SW480 (cell line): ENCODE measurements at regions not wholly inside any gene's neighbourhood (a gene's known extent, or its start where the extent isn't known, plus 50 kb on each side); places are given as distances from the start of the nearest gene placed in this dataset.
"Not testable (repeated sequence)": the region's sequence is repeated elsewhere in the genome, so short reads cannot be mapped to it uniquely, and the experiment has no call there.

Source experiments
- DNase-seq: peaks from one replicate; pipeline ENCODE4 v3.0.0-alpha.2; 2016; ENCODE audit warnings: low spot score

- DNase-seq = no peak
Measured at GRCh38 chrX:4675686-4676300, 962.3 kb upstream of the PRKX start.

GRCh38 chrX:4674028-4674782, 960.8 kb upstream of the PRKX start:
- no peak for DNase-seq

GRCh38 chrX:4671344-4671743, 957.9 kb upstream of the PRKX start:
- DNase-seq = no peak

GRCh38 chrX:4670606-4671005, 957.2 kb upstream of the PRKX start:
- DNase-seq = no peak

GRCh38 chrX:4668802-4669536, 955.5 kb upstream of the PRKX start:
- DNase-seq = no peak

GRCh38 chrX:4663085-4663484, 949.6 kb upstream of the PRKX start:
- DNase-seq = no peak

GRCh38 chrX:4661771-4662170, 948.3 kb upstream of the PRKX start:
- DNase-seq = no peak

GRCh38 chrX:4656419-4656818, 943.0 kb upstream of the PRKX start:
- no peak for DNase-seq

GRCh38 chrX:4655743-4656142, 942.3 kb upstream of the PRKX start:
- no peak for DNase-seq

GRCh38 chrX:4642114-4642513, 928.7 kb upstream of the PRKX start:
- DNase-seq = no peak

GRCh38 chrX:4638036-4638435, 924.6 kb upstream of the PRKX start:
- no peak for DNase-seq

GRCh38 chrX:4627414-4627813, 914.0 kb upstream of the PRKX start:
- DNase-seq = no peak

GRCh38 chrX:4622486-4623167, 909.2 kb upstream of the PRKX start:
- DNase-seq = no peak

GRCh38 chrX:4613651-4614050, 900.2 kb upstream of the PRKX start:
- not testable (repeated sequence) for DNase-seq

GRCh38 chrX:4588893-4589292, 875.4 kb upstream of the PRKX start:
- no peak for DNase-seq

GRCh38 chrX:4588466-4588865, 875.0 kb upstream of the PRKX start:
- DNase-seq = no peak

GRCh38 chrX:4588056-4588455, 874.6 kb upstream of the PRKX start:
- DNase-seq = no peak

GRCh38 chrX:4579999-4580398, 866.5 kb upstream of the PRKX start:
- DNase-seq = no peak

GRCh38 chrX:4579480-4579879, 866.0 kb upstream of the PRKX start:
- DNase-seq = no peak

- DNase-seq = no peak
Measured at GRCh38 chrX:4572691-4573090, 859.2 kb upstream of the PRKX start.

GRCh38 chrX:4570151-4570550, 856.7 kb upstream of the PRKX start:
- DNase-seq = no peak

GRCh38 chrX:4560192-4560591, 846.7 kb upstream of the PRKX start:
- DNase-seq = no peak

- DNase-seq = peak; percentile 4
Measured at GRCh38 chrX:4550018-4550417, 836.6 kb upstream of the PRKX start.
